ENCODE measurements at regions not wholly inside any gene's neighbourhood (a gene's known extent, or its start where the extent isn't known, plus 50 kb on each side); places are given as distances from the start of the nearest gene placed in this dataset.
"Not testable (repeated sequence)": the region's sequence is repeated elsewhere in the genome, so short reads cannot be mapped to it uniquely, and the experiment has no call there.

DNA sequence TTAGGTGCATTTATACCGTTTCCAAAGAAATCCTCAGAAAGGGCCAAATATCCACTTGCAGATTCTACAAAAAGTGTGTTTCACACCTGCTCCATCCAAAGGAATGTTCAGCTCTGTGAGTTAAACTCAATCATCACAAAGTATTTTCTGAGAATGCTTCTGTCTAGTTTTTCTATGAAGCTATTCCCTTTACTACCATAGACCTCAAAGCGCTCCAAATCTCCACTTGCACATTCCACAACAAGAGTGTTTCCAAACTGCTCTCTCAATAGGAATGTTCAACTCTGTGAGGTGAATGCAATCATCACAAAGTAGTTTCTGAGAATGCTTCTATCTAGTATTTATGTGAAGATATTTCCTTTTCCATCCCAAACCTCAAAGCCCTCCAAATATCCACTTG is 412.7 kb upstream of the WSB1 start:
- H3K4me3 ChIP-seq; H3K4me1 ChIP-seq; H3K27ac ChIP-seq; H3K36me3 ChIP-seq; H3K27me3 ChIP-seq; DNase-seq; intact Hi-C loops (cut with DNase I): not testable (repeated sequence)
- peaks cover 0 to 38% (median 12%) of the 10 kb centered on the region in 11 donors for H3K9me3 ChIP-seq
- 50% methylated on average over 1 of the region's 2 CpGs; no CpG with 5 or more reads in 1 of the 2 donors for WGBS, 2 donors
- peak in 4 of 8 donors; percentile 8 to 63 (median 31) for ATAC-seq

DNA sequence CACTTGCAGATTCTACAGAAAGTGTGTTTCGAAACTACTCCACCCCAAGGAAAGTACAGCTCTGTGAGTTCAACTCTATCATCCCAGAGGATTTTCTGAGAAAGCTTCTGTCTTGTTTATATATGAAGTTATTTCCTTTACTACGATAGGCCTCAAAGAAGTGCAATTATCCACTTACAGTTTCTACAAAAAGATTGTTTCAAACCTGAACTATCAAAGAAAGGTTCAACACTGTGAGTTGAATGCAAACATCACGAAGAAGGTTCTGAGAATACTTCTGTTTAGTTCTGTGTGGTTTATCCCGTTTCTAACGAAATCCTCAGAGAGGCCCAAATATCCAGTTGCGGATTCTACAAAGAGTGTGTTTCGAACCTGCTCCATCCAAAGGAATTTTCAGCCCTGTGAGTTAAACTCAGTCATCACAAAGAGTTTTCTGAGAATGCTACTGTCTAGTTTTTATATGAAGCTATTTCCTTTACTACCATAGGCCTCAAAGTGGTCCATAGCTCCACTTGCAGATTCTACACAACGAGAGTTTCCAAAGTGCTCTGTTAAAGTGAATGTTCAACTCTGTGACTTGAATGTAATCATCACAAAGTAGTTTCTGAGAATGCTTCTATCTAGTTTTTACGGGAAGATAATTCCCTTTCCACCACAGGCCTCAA is 411.7 kb upstream of the WSB1 start:
- ATAC-seq = peak; percentile 71 to 90 (median 77)
- H3K27me3 ChIP-seq; H3K27ac ChIP-seq; H3K4me1 ChIP-seq; DNase-seq; H3K36me3 ChIP-seq; intact Hi-C loops (cut with DNase I); H3K4me3 ChIP-seq: not testable (repeated sequence)
- peaks cover 0 to 28% (median 10%) of the 10 kb centered on the region in 11 donors for H3K9me3 ChIP-seq
- WGBS, 2 donors = 60 to 74% methylated on average over 1 to 5 of the region's 9 CpGs

DNA sequence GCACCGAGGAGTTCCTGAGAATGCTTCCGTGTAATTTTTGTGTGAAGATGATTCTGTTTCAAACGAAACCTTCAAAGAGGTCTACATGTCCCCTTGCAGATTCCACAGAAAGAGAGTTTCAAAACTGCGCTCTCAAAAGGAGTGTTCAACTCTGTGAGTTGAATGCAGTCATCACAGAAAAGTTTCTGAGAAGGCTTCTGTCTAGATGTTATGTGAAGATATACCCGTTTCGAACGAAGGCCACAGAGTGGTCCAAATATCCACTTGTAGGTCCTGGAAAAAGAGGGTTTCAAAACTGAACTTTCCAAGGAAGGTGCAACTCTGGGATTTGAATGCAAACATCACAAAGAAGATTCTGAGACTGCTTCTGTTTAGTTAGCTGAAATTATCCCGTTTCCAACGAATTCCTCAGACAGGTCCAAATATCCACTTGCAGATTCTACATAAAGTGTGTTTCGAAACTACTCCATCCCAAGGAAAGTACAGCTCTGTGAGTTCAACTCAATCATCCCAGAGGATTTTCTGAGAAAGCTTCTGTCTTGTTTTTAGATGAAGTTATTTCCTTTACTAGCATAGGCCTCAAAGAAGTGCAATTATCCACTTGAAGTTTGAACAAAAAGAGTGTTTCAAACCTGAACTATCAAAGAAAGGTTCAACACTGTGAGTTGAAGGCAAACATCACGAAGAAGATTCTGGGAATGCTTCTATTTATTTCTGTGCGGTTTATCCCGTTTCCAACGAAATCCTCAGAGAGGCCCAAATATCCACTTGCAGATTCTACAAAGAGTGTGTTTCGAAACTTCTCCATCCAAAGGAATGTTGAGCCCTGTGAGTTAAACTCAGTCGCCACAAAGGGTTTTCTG is 409.8 kb upstream of the WSB1 start:
- H3K27ac ChIP-seq; H3K4me3 ChIP-seq; H3K27me3 ChIP-seq; H3K36me3 ChIP-seq; intact Hi-C loops (cut with DNase I); H3K4me1 ChIP-seq; DNase-seq: not testable (repeated sequence)
- 71 to 77% methylated on average over 11 to 12 of the region's 16 CpGs for WGBS, 2 donors
- H3K9me3 ChIP-seq = peaks cover 0 to 10% (median 4%) of the 10 kb centered on the region in 11 donors
- peak; percentile 27 to 68 (median 54) for ATAC-seq

DNA sequence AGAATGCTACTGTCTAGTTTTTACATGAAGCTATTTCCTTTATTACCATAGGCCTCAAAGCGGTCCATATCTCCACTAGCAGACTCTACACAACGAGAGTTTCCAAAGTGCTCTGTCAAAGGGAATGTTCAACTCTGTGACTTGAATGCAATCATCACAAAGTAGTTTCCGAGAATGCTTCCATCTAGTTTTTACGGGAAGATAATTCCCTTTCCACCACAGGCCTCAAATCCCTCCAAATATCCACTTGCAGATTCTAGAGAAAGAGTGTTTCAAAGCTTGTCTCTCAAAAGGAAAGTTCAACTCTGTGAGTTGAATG is 409.2 kb upstream of the WSB1 start:
- WGBS, 2 donors = 47 to 58% methylated on average over 2 to 4 of the region's 4 CpGs
- H3K9me3 ChIP-seq; H3K36me3 ChIP-seq; H3K4me1 ChIP-seq; H3K27me3 ChIP-seq; H3K27ac ChIP-seq; H3K4me3 ChIP-seq; intact Hi-C loops (cut with DNase I); DNase-seq: not testable (repeated sequence)
- peak; percentile 13 to 35 (median 26) for ATAC-seq

DNA sequence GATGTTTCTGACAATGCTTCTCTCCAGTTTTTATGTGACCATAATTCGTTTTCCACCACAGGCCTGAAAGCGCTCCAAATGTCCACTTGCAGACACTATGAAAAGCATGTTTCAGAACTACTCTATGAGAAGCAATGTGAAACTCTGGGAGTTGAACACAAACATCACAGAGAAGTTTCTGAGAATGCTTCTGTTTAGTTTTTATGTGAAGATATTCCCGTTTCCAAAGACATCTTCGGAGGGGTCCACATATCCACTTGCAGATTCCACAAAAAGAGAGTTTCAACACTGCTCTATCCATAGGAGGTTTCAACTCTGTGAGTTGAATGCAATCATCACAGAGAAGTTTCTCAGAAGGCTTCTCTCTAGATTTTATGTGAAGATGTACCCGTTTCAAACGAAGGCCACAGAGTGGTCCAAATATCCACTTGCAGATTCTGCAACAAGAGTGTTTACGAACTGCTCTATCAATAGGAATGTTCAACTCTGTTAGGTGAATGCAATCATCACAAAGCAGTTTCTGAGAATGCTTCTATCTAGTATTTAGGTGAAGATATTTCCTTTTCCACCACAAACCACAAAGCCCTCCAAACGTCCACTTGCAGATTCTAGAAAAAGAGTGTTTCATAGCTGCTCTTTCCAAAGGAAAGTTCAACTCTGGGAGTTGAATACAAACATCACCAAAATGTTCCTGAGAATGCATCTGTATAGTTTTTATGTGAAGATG is 408.5 kb upstream of the WSB1 start:
- H3K27ac ChIP-seq; H3K4me3 ChIP-seq; intact Hi-C loops (cut with DNase I); H3K27me3 ChIP-seq; H3K36me3 ChIP-seq; H3K4me1 ChIP-seq; H3K9me3 ChIP-seq: not testable (repeated sequence)
- peak in 1 of 2 donors; percentile 9 for DNase-seq
- ATAC-seq = peak; percentile 10 to 60 (median 28)
- WGBS, 2 donors = 64 to 72% methylated on average over 8 of the region's 8 CpGs
